AG09319 (cell line): ENCODE measurements at regions not wholly inside any gene's neighbourhood (a gene's known extent, or its start where the extent isn't known, plus 50 kb on each side); places are given as distances from the start of the nearest gene placed in this dataset.

Experiments
- DNase-seq: peaks from one replicate; pipeline ENCODE4 v3.0.0-alpha.2; 2010; ENCODE audit warnings: low read depth; ENCODE audit errors: extremely low read depth
- CTCF ChIP-seq: IDR thresholded peaks from 2 replicates; pipeline ENCODE4 v1.5.1; 2011; ENCODE audit warnings: low read depth, mild to moderate bottlenecking, inconsistent platforms, low read length, moderate library complexity

- no peak for DNase-seq
- TF ChIP-seq CTCF = no peak
These were observed 89.3 kb downstream of the DDIT4L start for GRCh38 chr4:100100985-100101384.

- DNase-seq = no peak
- TF ChIP-seq CTCF = no peak
These were observed 90.5 kb downstream of the DDIT4L start for GRCh38 chr4:100099746-100100145.

- TF ChIP-seq CTCF = no peak
- DNase-seq = no peak
These were observed 91.6 kb downstream of the DDIT4L start for GRCh38 chr4:100098681-100099080.

- no peak for TF ChIP-seq CTCF
- no peak for DNase-seq
These were observed 92.2 kb downstream of the DDIT4L start for GRCh38 chr4:100098011-100098545.

- peak; percentile 85 for TF ChIP-seq CTCF
- peak; percentile 34 for DNase-seq
These were observed 94.3 kb downstream of the DDIT4L start for GRCh38 chr4:100095729-100096595.

- peak; percentile 73 for DNase-seq
- peak; percentile 75 for TF ChIP-seq CTCF
These were observed 97.0 kb downstream of the DDIT4L start for GRCh38 chr4:100093091-100093866.

- DNase-seq = peak; percentile 8
- TF ChIP-seq CTCF = no peak
These were observed 102.5 kb downstream of the DDIT4L start for GRCh38 chr4:100087743-100088142.
